H1 (cell line): ENCODE measurements at regions not wholly inside any gene's neighbourhood (a gene's known extent, or its start where the extent isn't known, plus 50 kb on each side); places are given as distances from the start of the nearest gene placed in this dataset.

Source experiments
- EZH2 ChIP-seq: fragments of 200-600 bp; sonication (generic); IDR thresholded peaks from 2 replicates; pipeline ENCODE4 v1.7.1; 2012; ENCODE audit warnings: low read depth, mild to moderate bottlenecking, moderate library complexity, low read length, inconsistent platforms; ENCODE audit not compliant: severe bottlenecking
- ZNF274 ChIP-seq: IDR thresholded peaks from 2 replicates; pipeline ENCODE4 v1.7.0; 2012; ENCODE audit warnings: low read length, borderline replicate concordance; ENCODE audit errors: extremely low read depth

- TF ChIP-seq EZH2, result no peak
- no peak for TF ChIP-seq ZNF274
These were observed 224.1 kb upstream of the FGF16 start for GRCh38 chrX:77223046-77223445.
